GM18519 (cell line): ENCODE measurements at regions not wholly inside any gene's neighbourhood (a gene's known extent, or its start where the extent isn't known, plus 50 kb on each side); places are given as distances from the start of the nearest gene placed in this dataset.
"Not testable (repeated sequence)": the region's sequence is repeated elsewhere in the genome, so short reads cannot be mapped to it uniquely, and the experiment has no call there.

Source experiments
- ATAC-seq: cut with Tn5 transposase; IDR thresholded peaks from one replicate; pipeline ENCODE4 v1.9.1; 2021; ENCODE audit warnings: mild to moderate bottlenecking, moderate library complexity; ENCODE audit not compliant: unreplicated experiment, low FRiP score

DNA sequence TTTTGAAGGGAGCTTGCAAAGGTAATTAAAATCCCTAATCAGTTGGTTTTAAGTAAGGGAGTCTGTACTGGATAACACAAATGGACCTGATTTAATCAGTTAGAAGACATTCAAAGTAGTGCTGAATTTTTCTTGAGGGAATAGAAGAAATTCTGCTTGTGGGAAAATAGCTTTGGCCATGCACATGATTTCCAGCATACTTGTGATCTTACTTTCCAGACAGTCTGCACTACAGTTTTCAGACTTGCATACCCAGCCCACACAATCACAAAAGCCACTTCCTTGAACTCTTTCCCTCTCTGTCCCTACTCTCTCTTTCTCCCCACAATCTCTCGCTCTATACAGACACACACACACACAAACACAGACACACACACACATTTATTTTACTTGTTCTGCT lies 852.1 kb downstream of the PLA2G4A start:
- ATAC-seq = no peak

DNA sequence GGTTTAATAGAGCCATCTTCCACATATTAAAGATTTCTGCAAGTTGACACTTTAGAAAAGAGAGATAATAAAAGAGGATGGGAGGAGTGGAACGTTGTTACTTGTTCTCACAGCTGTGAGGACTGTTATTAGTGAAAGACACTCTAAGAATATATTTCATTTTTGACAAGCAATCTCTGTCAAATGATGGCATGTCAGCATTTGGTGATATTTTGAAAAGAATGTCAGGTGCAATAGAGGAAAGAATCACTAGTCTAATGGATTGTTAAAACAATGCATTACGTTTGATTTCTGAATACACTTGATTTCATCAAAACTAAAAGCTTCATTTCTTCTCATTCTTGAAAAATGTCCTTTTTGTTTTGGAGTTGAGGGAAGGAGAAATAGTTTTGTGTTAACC lies 853.4 kb downstream of the PLA2G4A start:
- ATAC-seq = no peak

- ATAC-seq = no peak
Measured at GRCh38 chr1:187685333-187685732, 856.6 kb downstream of the PLA2G4A start.

DNA sequence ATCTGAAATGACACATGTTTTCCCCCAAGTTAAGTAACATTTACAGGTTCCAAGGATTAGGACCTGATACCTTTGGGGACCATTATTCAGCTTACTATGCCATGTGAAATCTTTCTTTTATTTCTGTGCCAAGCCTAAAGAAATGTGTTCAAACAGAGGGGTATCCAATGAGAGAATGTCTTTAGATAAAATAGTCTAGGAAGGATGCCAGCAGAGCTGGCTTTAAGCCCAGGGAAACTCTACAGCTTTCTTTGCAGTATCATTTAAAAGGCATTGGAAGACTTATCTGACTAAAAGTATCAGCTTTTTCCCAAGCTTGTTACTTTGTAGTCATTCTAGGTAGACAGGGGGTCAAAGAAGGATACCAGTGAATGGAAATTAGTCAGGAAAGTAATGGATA lies 860.4 kb downstream of the PLA2G4A start:
- ATAC-seq = no peak

- ATAC-seq = no peak
Measured at GRCh38 chr1:187691439-187691838, 862.7 kb downstream of the PLA2G4A start.

DNA sequence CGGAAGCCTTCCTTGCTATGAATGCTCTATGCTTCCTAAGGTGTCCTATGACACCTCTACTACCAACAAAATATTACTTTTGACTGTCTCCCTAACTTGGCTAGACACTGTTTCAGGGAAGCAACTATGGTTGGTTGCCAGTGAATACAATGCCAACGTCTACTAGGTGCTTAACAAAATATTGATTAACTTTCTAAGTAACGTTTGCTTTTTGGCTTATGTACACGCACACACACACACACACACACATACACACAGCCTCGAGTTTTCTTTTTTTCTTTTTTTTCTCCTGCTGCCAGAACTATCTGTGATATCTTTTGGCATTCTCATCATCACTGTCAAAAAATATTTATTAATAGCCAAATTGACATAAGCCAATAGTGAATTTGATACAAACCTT lies 864.0 kb downstream of the PLA2G4A start:
- ATAC-seq = no peak

DNA sequence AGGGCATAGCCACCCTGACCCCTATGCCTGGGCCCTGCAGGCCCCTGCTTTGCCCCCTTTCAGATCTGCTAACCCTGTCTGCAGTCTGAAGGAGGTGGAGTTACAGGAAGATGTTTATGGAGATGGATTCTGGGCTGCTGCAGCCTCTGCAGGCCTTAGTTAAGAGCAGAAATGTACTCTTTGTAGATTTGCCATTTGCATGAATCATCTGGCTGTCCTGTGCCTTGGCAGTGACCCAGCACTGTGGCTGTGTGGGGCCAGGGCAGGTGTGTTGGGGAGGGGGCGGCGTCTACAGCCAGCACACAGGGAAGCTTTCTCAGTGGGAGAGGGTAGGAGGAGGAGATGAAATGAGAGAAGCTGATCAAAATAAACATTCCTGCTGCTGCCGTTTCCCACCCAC lies 867.3 kb downstream of the PLA2G4A start:
- ATAC-seq = no peak

DNA sequence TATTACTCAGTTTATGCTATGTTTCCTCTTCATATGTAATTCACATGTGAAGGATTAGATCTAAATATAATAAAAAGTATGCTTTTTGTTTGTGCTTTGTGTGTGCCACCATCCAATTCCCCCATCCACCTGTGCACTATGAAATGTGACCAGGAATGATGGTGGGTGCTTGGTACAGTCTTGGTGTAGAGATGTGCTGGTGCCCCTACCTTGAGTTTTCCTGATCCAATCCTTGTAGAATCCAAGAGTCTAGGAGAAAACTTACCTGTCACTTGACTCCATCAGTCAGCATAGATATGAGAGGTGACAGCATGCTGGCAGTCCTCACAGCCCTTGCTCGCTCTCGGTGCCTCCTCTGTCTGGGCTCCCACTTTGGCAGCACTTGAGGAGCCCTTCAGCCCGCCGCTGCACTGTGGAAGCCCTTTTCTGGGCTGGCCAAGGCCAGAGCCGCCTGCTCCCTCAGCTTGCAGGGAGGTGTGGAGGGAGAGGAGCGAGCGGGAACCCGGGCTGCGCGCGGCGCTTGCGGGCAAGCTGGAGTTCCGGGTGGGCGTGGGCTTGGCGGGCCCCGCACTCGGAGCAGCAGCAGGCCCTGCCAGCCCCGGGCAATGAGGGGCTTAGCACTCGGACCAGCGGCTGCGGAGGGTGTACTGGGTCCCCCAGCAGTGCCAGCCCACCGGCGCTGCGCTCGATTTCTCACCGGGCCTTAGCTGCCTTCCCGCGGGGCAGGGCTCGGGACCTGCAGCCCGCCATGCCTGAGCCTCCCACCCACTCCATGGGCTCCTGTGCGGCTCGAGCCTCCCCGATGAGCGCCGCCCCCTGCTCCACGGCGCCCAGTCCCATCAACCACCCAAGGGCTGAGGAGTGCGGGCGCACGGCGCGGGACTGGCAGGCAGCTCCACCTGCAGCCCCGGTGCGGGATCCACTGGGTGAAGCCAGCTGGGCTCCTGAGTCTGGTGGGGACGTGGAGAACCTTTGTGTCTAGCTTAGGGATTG lies 874.7 kb downstream of the PLA2G4A start:
- ATAC-seq = not testable (repeated sequence)

- ATAC-seq = no peak
Measured at GRCh38 chr1:187714470-187714869, 885.7 kb downstream of the PLA2G4A start.

- ATAC-seq = no peak
Measured at GRCh38 chr1:187715483-187715882, 886.7 kb downstream of the PLA2G4A start.

- no peak for ATAC-seq
Measured at GRCh38 chr1:187716160-187716559, 887.4 kb downstream of the PLA2G4A start.

GRCh38 chr1:187718527-187718926 lies 889.8 kb downstream of the PLA2G4A start:
- no peak for ATAC-seq

DNA sequence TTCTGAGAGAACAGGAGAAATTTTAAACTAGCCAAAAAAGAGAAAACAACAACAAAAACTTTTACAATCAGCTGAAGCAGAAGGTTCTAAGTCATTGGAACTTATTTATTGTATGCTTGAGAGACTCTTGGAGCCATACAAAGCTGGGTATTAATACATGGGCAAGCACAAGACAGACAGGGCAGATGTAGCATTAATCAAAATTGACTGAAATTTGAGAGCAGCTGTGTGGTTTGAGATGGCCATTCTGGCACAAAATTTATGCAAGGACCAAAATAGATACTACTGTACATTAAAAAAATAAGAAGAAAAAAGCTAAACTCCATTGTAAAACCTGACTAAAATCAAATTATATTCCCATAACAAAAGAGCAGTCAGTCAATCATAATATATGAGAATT lies 892.5 kb downstream of the PLA2G4A start:
- ATAC-seq = no peak

GRCh38 chr1:187725216-187725615 lies 896.5 kb downstream of the PLA2G4A start:
- ATAC-seq = no peak

DNA sequence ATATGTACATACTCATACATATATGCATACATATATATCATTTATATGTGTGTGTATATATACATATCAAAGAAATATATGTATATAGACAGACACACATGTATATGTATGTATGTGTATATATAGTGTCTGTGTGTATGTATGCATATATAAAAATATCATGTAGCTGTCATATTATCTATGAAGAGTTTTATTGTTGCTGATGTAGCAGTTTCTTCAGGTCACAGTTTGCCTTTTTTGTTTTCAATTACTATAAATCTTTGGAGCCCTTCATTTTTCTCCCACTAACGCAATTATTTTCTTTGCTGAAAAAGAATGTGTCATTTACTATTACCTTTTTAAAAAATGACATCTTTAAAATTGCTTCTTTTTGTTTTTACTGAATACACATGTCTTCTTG lies 904.5 kb downstream of the PLA2G4A start:
- no peak for ATAC-seq

DNA sequence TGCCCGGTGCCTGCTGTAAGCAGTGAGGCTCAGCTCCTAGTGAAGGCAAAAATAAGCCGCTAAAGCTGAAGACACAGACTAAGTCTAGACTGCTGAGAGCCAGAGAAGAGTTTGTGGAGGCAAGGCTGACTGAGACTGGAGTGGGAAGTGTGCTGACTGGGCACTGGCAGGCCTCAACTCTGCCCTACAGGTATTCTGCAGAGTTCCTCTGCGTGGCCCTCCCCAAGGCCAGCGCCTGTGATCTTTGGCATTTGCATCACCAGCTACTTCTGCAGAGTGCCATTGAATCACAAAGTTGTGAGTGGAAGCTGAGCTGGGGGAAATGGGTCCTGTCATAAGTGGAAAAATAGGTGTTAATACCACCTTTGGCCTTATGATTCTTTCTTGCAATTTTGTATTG lies 905.7 kb downstream of the PLA2G4A start:
- ATAC-seq = no peak

- ATAC-seq = peak; percentile 90
Measured at GRCh38 chr1:187744665-187745064, 915.9 kb downstream of the PLA2G4A start.

DNA sequence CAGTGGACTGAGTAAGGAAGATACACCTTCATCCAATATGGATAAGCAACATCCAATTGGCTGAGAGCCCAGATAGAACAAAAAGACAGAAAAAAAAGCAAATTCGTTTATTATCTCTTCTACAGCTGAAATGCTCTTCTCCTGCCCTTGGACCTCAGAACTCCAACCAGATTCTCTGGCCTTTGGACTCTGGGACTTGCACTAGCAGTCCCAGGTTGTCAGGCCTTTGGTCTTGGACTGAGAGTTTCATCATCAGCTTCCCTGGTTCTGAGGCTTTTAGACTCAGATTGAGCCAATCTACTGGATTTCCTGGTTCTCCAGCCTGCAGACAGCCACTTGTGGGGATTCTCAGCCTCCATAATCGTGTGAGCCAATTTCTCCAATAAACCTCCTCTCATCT lies 926.8 kb downstream of the PLA2G4A start:
- ATAC-seq = no peak

DNA sequence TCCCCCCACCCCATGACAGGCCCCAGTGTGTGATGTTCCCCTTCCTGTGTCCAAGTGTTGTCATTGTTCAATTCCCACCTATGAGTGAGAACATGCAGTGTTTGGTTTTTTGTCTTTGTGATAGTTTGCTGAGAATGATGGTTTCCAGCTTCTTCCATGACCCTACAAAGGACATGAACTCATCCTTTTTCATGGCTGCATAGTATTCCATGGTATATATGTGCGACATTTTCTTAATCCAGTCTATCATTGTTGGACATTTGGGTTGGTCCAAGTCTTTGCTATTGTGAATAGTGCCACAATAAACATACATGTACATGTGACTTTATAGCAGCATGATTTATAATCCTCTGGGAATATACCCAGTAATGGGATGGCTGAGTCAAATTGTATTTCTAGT lies 927.9 kb downstream of the PLA2G4A start:
- not testable (repeated sequence) for ATAC-seq

- ATAC-seq = no peak
Measured at GRCh38 chr1:187759825-187760333, 931.1 kb downstream of the PLA2G4A start.

DNA sequence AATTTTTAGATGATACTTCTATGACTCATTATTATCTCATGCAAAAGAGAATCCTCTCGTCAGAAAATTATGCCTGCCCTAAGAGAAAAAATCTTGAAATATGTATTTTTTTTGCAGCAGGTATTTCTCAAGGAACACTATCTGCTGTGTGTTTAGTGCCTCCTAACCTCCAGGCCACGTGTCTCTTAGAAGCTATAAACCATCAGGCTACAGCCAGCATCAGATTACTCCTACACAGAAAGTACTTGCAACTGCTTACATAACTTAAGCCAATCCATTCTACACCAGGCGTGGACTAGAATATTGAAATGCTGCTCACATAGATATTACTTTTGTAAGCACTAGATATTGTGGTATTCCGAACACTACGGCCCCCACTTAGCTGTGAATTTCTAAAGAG lies 933.4 kb downstream of the PLA2G4A start:
- ATAC-seq = no peak

- no peak for ATAC-seq
Measured at GRCh38 chr1:187763465-187763864, 934.7 kb downstream of the PLA2G4A start.
